IMR-90 (cell line): ENCODE measurements at regions not wholly inside any gene's neighbourhood (a gene's known extent, or its start where the extent isn't known, plus 50 kb on each side); places are given as distances from the start of the nearest gene placed in this dataset.

Experiments
- ATAC-seq: fragments of 200-7000 bp; cut with Tn5 transposase; 2 replicates; pipeline ENCODE4 v1.9.1; 2020; ENCODE audit warnings: low read depth, mild to moderate bottlenecking, moderate library complexity
- BruUV-seq: library from RNA; stranded (reverse); fragments of 400-500 nt; replicated peaks from 2 replicates; lab custom pipeline; 2021; lab: Mats Ljungman, UMichigan
- CTCF ChIA-PET: fragments of 300-600 bp; formaldehyde crosslinking; extraction: SDS; loops from one replicate; lab custom pipeline; 2021; ENCODE audit warnings: antibody characterized with exemption; lab: Yijun Ruan, JAX
- POLR2A ChIA-PET: fragments of 300-600 bp; sonication (Branson Sonifier 250); formaldehyde crosslinking; loops from one replicate; lab custom pipeline; 2022; ENCODE audit warnings: antibody characterized with exemption; ENCODE audit not compliant: unreplicated experiment; lab: Charles Lee
- DNase-seq: peaks from one replicate; pipeline ENCODE4 v3.0.0; 2013
- H2AFZ ChIP-seq: replicated peaks from 2 replicates; pipeline ENCODE3; 2013; ENCODE audit warnings: low read length, mild to moderate bottlenecking; ENCODE audit not compliant: poor library complexity
- H2AK5ac ChIP-seq: 2 replicates; pipeline ENCODE4 v1.6.1; 2013; ENCODE audit warnings: low read depth, low read length, inconsistent platforms
- H2AK9ac ChIP-seq: replicated peaks from 2 replicates; pipeline ENCODE3; 2013; ENCODE audit warnings: mild to moderate bottlenecking, low read depth, low read length, moderate library complexity; ENCODE audit not compliant: poor library complexity
- H2BK120ac ChIP-seq: 2 replicates; pipeline ENCODE4 v1.6.1; 2013; ENCODE audit warnings: low read depth, low read length, inconsistent platforms
- H2BK15ac ChIP-seq: 3 replicates; pipeline ENCODE4 v1.6.1; 2013; ENCODE audit warnings: low read depth, low read length, inconsistent platforms
- H2BK20ac ChIP-seq: 2 replicates; pipeline ENCODE4 v1.6.1; 2013; ENCODE audit warnings: low read depth, mild to moderate bottlenecking, inconsistent platforms, low read length, moderate library complexity
- H2BK5ac ChIP-seq: 2 replicates; pipeline ENCODE4 v1.6.1; 2013; ENCODE audit warnings: mild to moderate bottlenecking, low read depth, low read length, inconsistent platforms; ENCODE audit not compliant: poor library complexity, severe bottlenecking
- H3K14ac ChIP-seq: replicated peaks from 2 replicates; pipeline ENCODE4 v1.6.1; 2013; ENCODE audit warnings: low read depth, low read length, inconsistent platforms
- H3K18ac ChIP-seq: 2 replicates; pipeline ENCODE4 v1.6.1; 2013; ENCODE audit warnings: low read depth, low read length, control low read depth
- H3K23ac ChIP-seq: 2 replicates; pipeline ENCODE4 v1.6.1; 2013; ENCODE audit warnings: low read depth, low read length, inconsistent platforms
- H3K27ac ChIP-seq: 2 replicates; pipeline ENCODE4 v1.5.1; 2013; ENCODE audit warnings: mild to moderate bottlenecking, control low read depth, low read length; ENCODE audit not compliant: insufficient read depth
- H3K27me3 ChIP-seq: 2 replicates; pipeline ENCODE4 v1.6.1; 2013; ENCODE audit warnings: low read length; ENCODE audit not compliant: control insufficient read depth, insufficient read depth
- H3K36me3 ChIP-seq: 2 replicates; pipeline ENCODE4 v1.6.1; 2013; ENCODE audit warnings: low read length, mixed read lengths; ENCODE audit not compliant: control insufficient read depth, insufficient read depth
- H3K4ac ChIP-seq: 2 replicates; pipeline ENCODE4 v1.6.1; 2013; ENCODE audit warnings: low read depth, low read length, inconsistent platforms
- H3K4me1 ChIP-seq: 2 replicates; pipeline ENCODE4 v1.6.1; 2013; ENCODE audit warnings: low read length, mixed read lengths; ENCODE audit not compliant: control insufficient read depth, insufficient read depth
- H3K4me2 ChIP-seq: 2 replicates; pipeline ENCODE4 v1.6.1; 2013; ENCODE audit warnings: low read depth, mild to moderate bottlenecking, control low read depth, low read length, moderate library complexity
- H3K4me3 ChIP-seq: 2 replicates; pipeline ENCODE4 v1.5.1; 2013; ENCODE audit warnings: low read depth, mild to moderate bottlenecking, control low read depth, low read length, moderate library complexity; ENCODE audit not compliant: insufficient read depth
- H3K56ac ChIP-seq: 2 replicates; pipeline ENCODE4 v1.6.1; 2013; ENCODE audit warnings: low read length, inconsistent platforms; ENCODE audit not compliant: insufficient read depth; ENCODE audit errors: extremely low read depth
- H3K79me1 ChIP-seq, 2 experiments: 2 replicates each; pipeline ENCODE4 v1.6.1; 2013; ENCODE audit warnings: low read length in 2 of 2, inconsistent platforms in 1 of 2, low read depth in 1 of 2
- H3K9ac ChIP-seq: 2 replicates; pipeline ENCODE4 v1.6.1; 2013; ENCODE audit warnings: low read depth, low read length, control low read depth
- H3K9me1 ChIP-seq: 2 replicates; pipeline ENCODE4 v1.6.1; 2013; ENCODE audit warnings: low read length, inconsistent platforms; ENCODE audit not compliant: insufficient read depth
- H3K9me3 ChIP-seq: 2 replicates; pipeline ENCODE4 v1.6.1; 2013; ENCODE audit warnings: low read length; ENCODE audit not compliant: control insufficient read depth, insufficient read depth
- H4K20me1 ChIP-seq: 2 replicates; pipeline ENCODE4 v1.6.1; 2013; ENCODE audit warnings: low read length, inconsistent platforms; ENCODE audit not compliant: insufficient read depth
- H4K5ac ChIP-seq: 2 replicates; pipeline ENCODE4 v1.6.1; 2013; ENCODE audit warnings: mild to moderate bottlenecking, low read depth, low read length, control low read depth
- H4K8ac ChIP-seq, 2 experiments: 2 replicates each; pipeline ENCODE4 v1.6.1; 2013; ENCODE audit warnings: low read depth in 2 of 2, low read length in 2 of 2, control low read depth in 1 of 2, inconsistent platforms in 1 of 2
- H4K91ac ChIP-seq: 2 replicates; pipeline ENCODE4 v1.6.1; 2013; ENCODE audit warnings: low read depth, low read length, inconsistent platforms; ENCODE audit not compliant: insufficient read depth
- BHLHE40 ChIP-seq: fragments of 150-350 bp; IDR thresholded peaks from 2 replicates; pipeline ENCODE4 v1.6.1; 2016; ENCODE audit warnings: mild to moderate bottlenecking, low read depth, low read length
- CEBPB ChIP-seq: IDR thresholded peaks from 2 replicates; pipeline ENCODE4 v1.6.1; 2012; ENCODE audit warnings: low read depth, low read length, improper control_type of control experiment
- CHD1 ChIP-seq: IDR thresholded peaks from 2 replicates; pipeline ENCODE4 v1.6.1; 2012; ENCODE audit warnings: low read depth, low read length, improper control_type of control experiment
- ELK1 ChIP-seq: fragments of 150-350 bp; IDR thresholded peaks from 2 replicates; pipeline ENCODE4 v1.6.1; 2016; ENCODE audit warnings: low read depth, mild to moderate bottlenecking, low read length, moderate library complexity, borderline replicate concordance
- FOS ChIP-seq: fragments of 150-350 bp; IDR thresholded peaks from 2 replicates; pipeline ENCODE4 v1.6.1; 2016; ENCODE audit warnings: low read depth, low read length
- MAFK ChIP-seq: IDR thresholded peaks from 2 replicates; pipeline ENCODE4 v1.6.1; 2012; ENCODE audit warnings: low read depth, low read length, improper control_type of control experiment
- MAZ ChIP-seq: IDR thresholded peaks from 2 replicates; pipeline ENCODE4 v1.6.1; 2012; ENCODE audit warnings: low read depth, mild to moderate bottlenecking, low read length, improper control_type of control experiment, moderate library complexity, borderline replicate concordance
- MXI1 ChIP-seq: IDR thresholded peaks from 2 replicates; pipeline ENCODE4 v1.6.1; 2012; ENCODE audit warnings: low read depth, mild to moderate bottlenecking, low read length, moderate library complexity, borderline replicate concordance
- NFE2L2 ChIP-seq: fragments of 150-350 bp; IDR thresholded peaks from 2 replicates; pipeline ENCODE4 v1.6.1; 2016; ENCODE audit warnings: low read depth, mild to moderate bottlenecking, low read length
- POLR2A ChIP-seq: IDR thresholded peaks from 2 replicates; pipeline ENCODE4 v1.6.1; 2012; ENCODE audit warnings: mild to moderate bottlenecking, low read depth, low read length
- RAD21 ChIP-seq: IDR thresholded peaks from 2 replicates; pipeline ENCODE4 v1.6.1; 2012; ENCODE audit warnings: low read length, improper control_type of control experiment
- RCOR1 ChIP-seq: IDR thresholded peaks from 2 replicates; pipeline ENCODE4 v1.6.1; 2012; ENCODE audit warnings: mild to moderate bottlenecking, low read length, improper control_type of control experiment; ENCODE audit not compliant: insufficient replicate concordance
- RFX5 ChIP-seq: IDR thresholded peaks from 2 replicates; pipeline ENCODE4 v1.8.0; 2012; ENCODE audit warnings: low read depth, mild to moderate bottlenecking, low read length, moderate library complexity
- SMC3 ChIP-seq: fragments of 150-350 bp; IDR thresholded peaks from 2 replicates; pipeline ENCODE4 v1.6.1; 2016; ENCODE audit warnings: low read depth, mild to moderate bottlenecking, antibody characterized with exemption, low read length, moderate library complexity
- USF2 ChIP-seq: fragments of 150-350 bp; IDR thresholded peaks from 2 replicates; pipeline ENCODE4 v1.6.1; 2017; ENCODE audit warnings: mild to moderate bottlenecking, antibody characterized with exemption, low read length, low read depth
- WGBS, 2 experiments: methylation state at CpG; one replicate each; pipeline versions ENCODE4 v1.1.5 to v1.1.7; 2013; ENCODE audit warnings: missing lambda C conversion rate in 2 of 2; ENCODE audit not compliant: insufficient read length in 1 of 2; ENCODE audit errors: extremely low coverage in 2 of 2; 5-methylcytosine and 5-hydroxymethylcytosine counted together
- dilution Hi-C: fragments of 300-500 bp; cut with HindIII; formaldehyde crosslinking; loops from one replicate; pipeline ENCODE4 v1.14.3; 2018; ENCODE audit warnings: low sequenced_read_pairs; ENCODE audit not compliant: unreplicated experiment
- in situ Hi-C: fragments of 300-500 bp; cut with MboI; formaldehyde crosslinking; loops from 3 replicates; pipeline ENCODE4 v1.14.3; 2019; ENCODE audit warnings: low sequenced_read_pairs, inconsistent platforms, mixed read lengths
- intact Hi-C: fragments of 100-400 bp; cut with micrococcal nuclease; formaldehyde crosslinking; loops from 2 replicates; pipeline ENCODE4 v1.10.0; 2022
- TF ChIP-seq, protein P1 (sequence below): conservative IDR thresholded peaks from 2 replicates; pipeline ENCODE4 v1.5.1; 2012; ENCODE audit warnings: mild to moderate bottlenecking, low read depth, low read length, improper control_type of control experiment

- Histone ChIP-seq H3K9me3 (no peaks in the 10 kb centered on the region), H3K23ac (no peak overlapping the region), H2AK9ac (no peak overlapping the region), H2BK15ac (no peak overlapping the region), H3K27ac (no peak overlapping the region), H4K91ac (no peak overlapping the region), H3K18ac (no peak overlapping the region), H3K36me3 (no peaks in the 10 kb centered on the region), H3K27me3 (no peaks in the 10 kb centered on the region), H4K8ac (no peak overlapping the region), H3K9ac (no peak overlapping the region), H3K56ac (no peak overlapping the region), H3K4ac (no peak overlapping the region), H4K5ac (no peak overlapping the region), H3K9me1 (no peaks in the 10 kb centered on the region), H4K20me1 (no peaks in the 10 kb centered on the region), H3K4me2 (no peak overlapping the region), H2BK20ac (no peak overlapping the region), H3K4me3 (no peak overlapping the region), H2BK120ac (no peak overlapping the region), H3K4me1 (no peaks in the 10 kb centered on the region), H2AFZ (no peak overlapping the region), H2BK5ac (no peak overlapping the region), H3K14ac (no peak overlapping the region), H2AK5ac (no peak overlapping the region), H3K79me1 (no peaks in the 10 kb centered on the region)
- dilution Hi-C loops (no loop called here), intact Hi-C loops (no loop called here), in situ Hi-C loops (no loop called here)
- ATAC-seq (no peak), DNase-seq (no peak)
- BruUV-seq: no TSS peak
- 40% methylated on average over 1 of the region's 4 CpGs; no CpG with 5 or more reads in 1 of the 2 experiments for WGBS, 2 experiments
- TF ChIP-seq NFE2L2: no peak
- no peak for TF ChIP-seq CEBPB
- TF ChIP-seq FOS: no peak
- no peak for TF ChIP-seq RCOR1
- TF ChIP-seq MAFK: no peak
- no peak for TF ChIP-seq RFX5
- TF ChIP-seq ELK1: no peak
- TF ChIP-seq USF2: no peak
- no peak for TF ChIP-seq MAZ
- TF ChIP-seq, protein P1, sequence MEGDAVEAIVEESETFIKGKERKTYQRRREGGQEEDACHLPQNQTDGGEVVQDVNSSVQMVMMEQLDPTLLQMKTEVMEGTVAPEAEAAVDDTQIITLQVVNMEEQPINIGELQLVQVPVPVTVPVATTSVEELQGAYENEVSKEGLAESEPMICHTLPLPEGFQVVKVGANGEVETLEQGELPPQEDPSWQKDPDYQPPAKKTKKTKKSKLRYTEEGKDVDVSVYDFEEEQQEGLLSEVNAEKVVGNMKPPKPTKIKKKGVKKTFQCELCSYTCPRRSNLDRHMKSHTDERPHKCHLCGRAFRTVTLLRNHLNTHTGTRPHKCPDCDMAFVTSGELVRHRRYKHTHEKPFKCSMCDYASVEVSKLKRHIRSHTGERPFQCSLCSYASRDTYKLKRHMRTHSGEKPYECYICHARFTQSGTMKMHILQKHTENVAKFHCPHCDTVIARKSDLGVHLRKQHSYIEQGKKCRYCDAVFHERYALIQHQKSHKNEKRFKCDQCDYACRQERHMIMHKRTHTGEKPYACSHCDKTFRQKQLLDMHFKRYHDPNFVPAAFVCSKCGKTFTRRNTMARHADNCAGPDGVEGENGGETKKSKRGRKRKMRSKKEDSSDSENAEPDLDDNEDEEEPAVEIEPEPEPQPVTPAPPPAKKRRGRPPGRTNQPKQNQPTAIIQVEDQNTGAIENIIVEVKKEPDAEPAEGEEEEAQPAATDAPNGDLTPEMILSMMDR: no peak
- TF ChIP-seq SMC3: no peak
- TF ChIP-seq CHD1: no peak
- TF ChIP-seq MXI1: no peak
- TF ChIP-seq RAD21: no peak
- no peak for TF ChIP-seq POLR2A
- TF ChIP-seq BHLHE40: no peak
- POLR2A ChIA-PET: no interaction called here
- CTCF ChIA-PET: no interaction called here
Measured at GRCh38 chr3:14057701-14058100, 67.0 kb downstream of the CHCHD4 start.
